D721Med (cell line): ENCODE measurements at regions not wholly inside any gene's neighbourhood (a gene's known extent, or its start where the extent isn't known, plus 50 kb on each side); places are given as distances from the start of the nearest gene placed in this dataset.

Experiments used
- DNase-seq: peaks from one replicate; pipeline ENCODE4 v3.0.0; 2011; ENCODE audit warnings: low spot score; ENCODE audit not compliant: insufficient read length
- FAIRE-seq: peaks from 2 replicates; lab custom pipeline; 2011; peaks lifted over from hg19 to GRCh38; lab: Jason Lieb, UNC
- TF ChIP-seq, protein P1 (sequence below): IDR thresholded peaks from 2 replicates; pipeline ENCODE4 v1.5.1; 2012; ENCODE audit warnings: mild to moderate bottlenecking, control low read depth; ENCODE audit not compliant: insufficient read depth; ENCODE audit errors: missing control alignments

DNA sequence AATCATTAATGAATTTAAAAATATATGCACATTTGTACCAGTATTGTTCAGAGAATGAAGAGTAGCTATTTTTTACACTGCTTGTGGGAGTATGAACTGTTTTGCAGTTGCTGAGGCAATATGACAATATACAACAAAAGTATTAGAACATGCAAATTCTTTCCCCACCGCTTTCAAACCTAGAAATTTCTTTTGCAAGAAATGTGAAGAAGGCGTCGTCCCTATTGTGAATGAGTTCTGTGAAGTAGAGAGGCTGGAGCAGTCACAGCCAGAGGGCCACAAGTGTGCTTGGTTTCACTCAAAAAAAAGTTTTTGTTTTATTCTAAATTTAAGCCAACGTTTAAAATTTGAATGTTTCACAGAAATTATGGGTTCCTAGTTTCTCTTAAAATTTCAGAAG is 184.9 kb downstream of the ALG10B start:
- DNase-seq = no peak
- TF ChIP-seq, protein P1, sequence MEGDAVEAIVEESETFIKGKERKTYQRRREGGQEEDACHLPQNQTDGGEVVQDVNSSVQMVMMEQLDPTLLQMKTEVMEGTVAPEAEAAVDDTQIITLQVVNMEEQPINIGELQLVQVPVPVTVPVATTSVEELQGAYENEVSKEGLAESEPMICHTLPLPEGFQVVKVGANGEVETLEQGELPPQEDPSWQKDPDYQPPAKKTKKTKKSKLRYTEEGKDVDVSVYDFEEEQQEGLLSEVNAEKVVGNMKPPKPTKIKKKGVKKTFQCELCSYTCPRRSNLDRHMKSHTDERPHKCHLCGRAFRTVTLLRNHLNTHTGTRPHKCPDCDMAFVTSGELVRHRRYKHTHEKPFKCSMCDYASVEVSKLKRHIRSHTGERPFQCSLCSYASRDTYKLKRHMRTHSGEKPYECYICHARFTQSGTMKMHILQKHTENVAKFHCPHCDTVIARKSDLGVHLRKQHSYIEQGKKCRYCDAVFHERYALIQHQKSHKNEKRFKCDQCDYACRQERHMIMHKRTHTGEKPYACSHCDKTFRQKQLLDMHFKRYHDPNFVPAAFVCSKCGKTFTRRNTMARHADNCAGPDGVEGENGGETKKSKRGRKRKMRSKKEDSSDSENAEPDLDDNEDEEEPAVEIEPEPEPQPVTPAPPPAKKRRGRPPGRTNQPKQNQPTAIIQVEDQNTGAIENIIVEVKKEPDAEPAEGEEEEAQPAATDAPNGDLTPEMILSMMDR = no peak
- FAIRE-seq = no peak

DNA sequence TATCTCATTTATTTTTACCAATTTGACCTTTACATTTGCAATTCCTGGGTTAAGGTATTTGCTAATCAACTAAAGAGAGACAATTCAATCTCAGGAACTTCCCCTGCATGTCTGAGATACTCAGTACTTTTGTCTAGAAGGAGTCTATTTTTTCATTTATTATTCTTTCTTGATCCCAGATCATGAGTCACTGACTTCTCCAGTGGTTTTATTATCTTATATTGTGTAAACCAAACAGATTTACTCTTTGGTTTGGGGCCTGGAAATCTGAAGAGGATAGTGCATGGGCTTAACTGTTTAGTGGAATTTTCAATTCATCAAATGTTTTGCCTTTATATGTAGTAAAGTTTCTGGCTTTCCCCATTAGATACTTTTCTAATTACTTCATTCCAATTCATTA is 185.4 kb downstream of the ALG10B start:
- TF ChIP-seq, protein P1 = no peak
- DNase-seq (no peak), FAIRE-seq (no peak)

DNA sequence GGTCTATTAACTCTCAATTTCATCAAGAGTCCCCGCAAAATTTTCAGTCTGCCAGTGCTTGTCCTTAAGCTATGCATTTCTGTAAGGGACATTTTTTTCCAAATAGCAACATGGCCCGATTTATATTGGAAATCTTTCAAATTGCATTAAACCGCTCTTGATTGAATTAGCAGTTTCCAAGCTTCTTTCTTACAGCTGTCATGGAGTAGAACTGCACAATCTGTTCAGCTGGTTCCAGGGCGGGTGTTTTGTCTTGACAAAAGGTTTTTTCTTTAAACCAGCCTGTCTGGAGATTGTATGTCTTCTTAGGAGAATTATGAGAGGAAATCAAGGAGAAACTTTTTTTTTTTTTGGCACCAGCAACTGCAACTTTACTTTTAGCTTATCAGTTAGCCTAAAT is 185.8 kb downstream of the ALG10B start:
- no peak for DNase-seq
- FAIRE-seq = no peak
- TF ChIP-seq, protein P1 = no peak

DNA sequence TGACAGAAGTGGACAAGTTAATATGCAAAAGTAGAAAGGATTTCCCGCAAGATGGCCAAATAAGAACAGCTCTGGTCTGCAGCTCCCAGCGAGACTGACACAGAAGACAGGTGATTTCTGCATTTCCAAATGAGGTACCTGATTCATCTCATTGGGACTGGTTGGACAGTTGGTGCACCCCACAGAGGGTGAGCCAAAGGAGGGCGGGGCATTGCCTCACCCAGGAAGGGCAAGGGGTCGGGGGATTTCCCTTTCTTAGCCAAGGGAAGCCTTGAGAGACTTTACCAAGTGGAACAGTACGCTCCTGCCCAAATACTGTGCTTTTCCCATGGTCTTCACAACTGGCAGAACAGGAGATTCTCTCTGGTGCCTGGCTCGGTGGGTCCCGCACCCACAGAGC is 191.3 kb downstream of the ALG10B start:
- DNase-seq (no peak), FAIRE-seq (no peak)
- TF ChIP-seq, protein P1 = no peak

DNA sequence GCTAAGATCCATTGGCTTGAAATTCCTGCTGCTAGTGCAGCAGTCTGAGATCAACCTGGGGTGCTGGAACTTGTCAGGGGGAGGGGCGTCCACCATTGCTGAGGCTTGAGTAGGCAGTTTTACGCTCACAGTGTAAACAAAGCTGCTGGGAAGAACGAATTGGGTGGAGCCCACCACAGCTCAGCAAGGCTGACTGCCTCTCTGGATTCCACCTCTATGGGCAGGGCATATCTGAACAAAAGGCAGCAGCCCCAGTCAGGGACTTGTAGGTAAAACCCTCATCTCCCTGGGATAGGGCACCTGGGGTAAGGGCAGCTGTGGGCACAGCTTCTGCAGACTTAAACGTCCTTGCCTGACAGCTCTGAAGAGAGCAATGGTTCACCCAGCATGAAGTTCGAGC is 191.7 kb downstream of the ALG10B start:
- DNase-seq (no peak), FAIRE-seq (no peak)
- TF ChIP-seq, protein P1 = no peak

DNA sequence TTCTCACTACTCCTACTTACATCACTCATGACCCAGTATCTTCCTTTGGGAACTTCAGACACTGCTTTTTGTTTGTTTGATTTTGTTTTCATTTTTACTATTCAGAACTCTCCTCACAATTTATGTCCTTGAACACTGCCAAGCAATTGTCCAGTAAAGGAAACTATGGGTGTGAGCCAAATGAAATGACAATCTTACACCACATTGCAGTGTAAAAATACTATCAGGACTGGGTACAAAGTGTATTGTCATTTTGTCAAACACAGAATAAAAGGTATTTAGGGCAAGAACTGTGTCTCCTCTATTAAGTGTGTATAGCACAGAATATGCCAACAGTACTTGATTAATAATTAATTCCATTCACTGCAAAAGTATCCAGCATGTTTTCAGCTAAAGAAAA is 199.3 kb downstream of the ALG10B start:
- FAIRE-seq = no peak
- TF ChIP-seq, protein P1 = no peak
- no peak for DNase-seq

DNA sequence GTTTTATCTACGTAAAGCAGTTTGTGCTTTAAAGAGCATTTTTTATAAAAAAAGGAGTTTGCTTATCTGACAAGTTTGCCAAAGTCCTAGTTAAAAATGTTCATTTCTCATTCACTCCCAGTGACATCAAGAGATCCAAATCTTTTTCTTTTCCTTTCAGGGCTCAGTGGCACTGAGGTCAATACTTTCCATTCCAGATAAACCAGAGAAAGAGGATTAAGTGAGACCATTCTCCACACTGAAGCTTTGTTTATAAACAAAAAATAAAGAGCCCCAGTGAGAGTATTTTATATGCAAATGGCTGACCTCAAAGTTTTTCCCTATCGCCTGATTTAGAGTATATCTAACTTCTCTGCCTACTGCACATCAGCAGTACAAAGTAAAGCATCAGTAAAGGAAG is 199.8 kb downstream of the ALG10B start:
- DNase-seq (no peak), FAIRE-seq (no peak)

More for the DNA sequence above, 199.8 kb downstream of the ALG10B start:
- TF ChIP-seq, protein P1 = no peak
